ENCODE measurements at regions not wholly inside any gene's neighbourhood (a gene's known extent, or its start where the extent isn't known, plus 50 kb on each side); places are given as distances from the start of the nearest gene placed in this dataset.

DNA sequence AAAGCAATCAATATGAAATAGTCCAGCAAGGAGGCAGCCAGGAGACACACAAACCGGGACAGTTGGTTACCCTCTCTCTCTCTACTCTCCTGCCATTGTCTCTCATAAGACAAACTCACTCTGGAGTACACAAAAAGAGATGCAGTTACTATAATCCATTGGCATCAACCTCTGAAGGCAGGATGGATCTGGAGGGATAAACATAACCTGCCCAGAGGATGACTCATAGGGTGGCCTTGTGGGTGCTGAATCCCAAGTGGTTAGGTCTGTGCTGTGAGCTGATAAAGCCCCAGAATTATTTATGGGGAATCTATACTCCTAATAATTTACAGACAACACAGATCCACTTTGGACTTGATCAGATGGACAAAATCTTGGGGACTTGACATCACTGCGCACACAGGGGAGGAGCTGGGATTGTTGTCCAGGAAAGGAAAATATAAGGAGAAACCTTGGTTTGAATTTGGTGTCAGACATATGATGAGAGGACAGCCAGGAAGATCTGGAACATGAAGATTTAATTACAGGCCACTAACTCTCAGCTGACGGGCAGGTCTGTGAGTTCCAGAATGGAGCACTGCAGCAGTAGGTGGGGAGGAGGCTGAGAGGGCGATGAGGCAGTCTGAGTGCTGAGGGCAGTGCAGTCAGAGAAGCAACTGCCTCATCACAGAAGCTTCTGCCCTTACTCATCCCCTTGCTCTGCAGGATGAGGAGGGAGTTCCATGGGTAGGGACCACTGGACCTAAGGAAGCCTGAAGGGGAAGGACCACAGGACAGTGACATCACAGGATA, 113.9 kb upstream of the PRSS58 start:
- TF ChIP-seq, protein P1, sequence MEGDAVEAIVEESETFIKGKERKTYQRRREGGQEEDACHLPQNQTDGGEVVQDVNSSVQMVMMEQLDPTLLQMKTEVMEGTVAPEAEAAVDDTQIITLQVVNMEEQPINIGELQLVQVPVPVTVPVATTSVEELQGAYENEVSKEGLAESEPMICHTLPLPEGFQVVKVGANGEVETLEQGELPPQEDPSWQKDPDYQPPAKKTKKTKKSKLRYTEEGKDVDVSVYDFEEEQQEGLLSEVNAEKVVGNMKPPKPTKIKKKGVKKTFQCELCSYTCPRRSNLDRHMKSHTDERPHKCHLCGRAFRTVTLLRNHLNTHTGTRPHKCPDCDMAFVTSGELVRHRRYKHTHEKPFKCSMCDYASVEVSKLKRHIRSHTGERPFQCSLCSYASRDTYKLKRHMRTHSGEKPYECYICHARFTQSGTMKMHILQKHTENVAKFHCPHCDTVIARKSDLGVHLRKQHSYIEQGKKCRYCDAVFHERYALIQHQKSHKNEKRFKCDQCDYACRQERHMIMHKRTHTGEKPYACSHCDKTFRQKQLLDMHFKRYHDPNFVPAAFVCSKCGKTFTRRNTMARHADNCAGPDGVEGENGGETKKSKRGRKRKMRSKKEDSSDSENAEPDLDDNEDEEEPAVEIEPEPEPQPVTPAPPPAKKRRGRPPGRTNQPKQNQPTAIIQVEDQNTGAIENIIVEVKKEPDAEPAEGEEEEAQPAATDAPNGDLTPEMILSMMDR (IDR thresholded peaks at IDR 0.05) = no peak

DNA sequence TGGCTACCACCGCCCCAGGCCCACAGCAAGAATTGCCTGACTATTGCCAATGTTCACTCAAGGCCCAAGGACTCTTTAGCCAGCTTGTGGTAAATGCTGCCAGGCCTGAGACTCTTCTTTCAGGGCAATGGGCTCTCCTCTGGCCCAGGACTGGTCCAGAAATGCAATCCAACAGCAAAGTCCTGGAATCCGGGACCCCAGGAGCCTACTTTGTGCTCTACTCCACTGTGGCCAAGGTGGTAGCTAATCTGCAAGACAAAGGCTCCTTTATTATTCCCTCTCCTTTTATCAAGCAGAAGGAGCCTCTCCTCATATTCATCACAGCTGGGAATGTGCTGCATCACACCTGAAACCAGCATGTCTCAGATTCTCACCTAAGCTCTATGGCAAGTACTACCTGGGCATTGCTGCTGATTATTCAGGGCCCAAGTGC, 107.6 kb upstream of the PRSS58 start:
- TF ChIP-seq, protein P1 (IDR thresholded peaks at IDR 0.05) = no peak

DNA sequence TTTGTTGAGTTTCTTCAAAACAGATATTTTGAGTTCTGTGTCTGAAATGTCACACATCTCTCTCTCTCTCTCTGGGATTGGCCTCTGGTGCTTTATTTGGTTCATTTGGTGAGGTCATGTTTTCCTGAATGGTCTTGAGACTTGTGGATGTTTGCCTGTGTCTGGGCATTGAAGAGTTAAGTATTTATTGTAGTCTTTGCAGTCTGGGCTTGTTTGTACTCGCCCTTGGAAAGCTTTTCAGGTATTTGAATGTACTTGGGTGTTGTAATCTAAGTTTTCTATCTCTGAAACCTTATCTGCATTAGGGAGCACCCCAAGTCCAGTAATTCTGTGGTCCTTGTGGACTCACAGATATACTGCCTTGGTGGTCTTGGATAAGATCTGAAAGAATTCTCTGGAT, 106.7 kb upstream of the PRSS58 start:
- TF ChIP-seq, protein P1 (IDR thresholded peaks at IDR 0.05) = no peak

DNA sequence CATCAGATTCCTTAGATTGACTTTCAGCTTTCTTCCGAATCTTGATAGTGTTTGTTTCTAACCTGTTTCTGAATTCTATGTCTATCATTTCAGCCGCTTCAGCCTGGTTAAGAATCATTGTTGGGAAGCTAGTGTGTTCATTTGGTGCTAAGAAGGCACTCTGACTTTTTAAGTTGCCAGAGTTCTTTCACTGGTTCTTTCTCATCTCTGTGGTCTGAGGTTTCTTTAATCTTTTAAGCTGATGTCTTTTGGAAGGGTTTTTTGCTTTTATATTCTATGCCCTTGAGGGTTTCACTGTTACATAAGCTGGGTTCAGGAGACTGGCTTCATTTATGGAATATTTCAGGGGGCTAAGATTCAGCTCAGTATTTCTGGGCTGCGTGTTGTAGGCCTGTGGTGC, 104.5 kb upstream of the PRSS58 start:
- TF ChIP-seq, protein P1 (IDR thresholded peaks at IDR 0.05) = no peak

DNA sequence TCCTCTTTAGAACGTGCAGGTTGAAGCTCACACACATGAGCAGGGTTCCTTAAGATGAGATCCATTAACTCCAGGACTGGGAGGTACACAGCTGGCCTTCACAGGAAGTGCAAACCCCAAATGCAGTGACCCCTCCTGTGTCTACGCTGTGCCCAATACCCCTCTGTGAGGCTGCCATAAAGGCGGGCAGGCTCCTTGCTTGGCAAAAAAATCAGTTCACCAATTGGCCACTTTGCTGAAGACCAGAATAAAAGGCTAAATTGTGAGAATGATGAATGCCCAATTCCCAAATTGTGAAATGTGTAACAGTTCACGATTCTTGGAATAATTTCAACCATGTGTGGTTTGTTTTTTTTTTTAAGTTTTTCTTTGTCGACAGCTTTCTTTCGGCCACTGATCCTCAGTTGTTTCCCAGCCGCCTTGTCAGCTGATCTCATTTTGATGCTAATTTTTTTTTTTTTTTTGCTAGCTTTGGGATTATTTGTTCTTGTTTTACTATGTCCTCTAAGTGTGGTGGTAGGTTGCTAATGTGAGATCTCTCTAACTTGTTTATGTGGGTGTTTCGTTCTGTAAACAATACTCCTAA, 101.9 kb upstream of the PRSS58 start:
- TF ChIP-seq, protein P1 (IDR thresholded peaks at IDR 0.05) = no peak

DNA sequence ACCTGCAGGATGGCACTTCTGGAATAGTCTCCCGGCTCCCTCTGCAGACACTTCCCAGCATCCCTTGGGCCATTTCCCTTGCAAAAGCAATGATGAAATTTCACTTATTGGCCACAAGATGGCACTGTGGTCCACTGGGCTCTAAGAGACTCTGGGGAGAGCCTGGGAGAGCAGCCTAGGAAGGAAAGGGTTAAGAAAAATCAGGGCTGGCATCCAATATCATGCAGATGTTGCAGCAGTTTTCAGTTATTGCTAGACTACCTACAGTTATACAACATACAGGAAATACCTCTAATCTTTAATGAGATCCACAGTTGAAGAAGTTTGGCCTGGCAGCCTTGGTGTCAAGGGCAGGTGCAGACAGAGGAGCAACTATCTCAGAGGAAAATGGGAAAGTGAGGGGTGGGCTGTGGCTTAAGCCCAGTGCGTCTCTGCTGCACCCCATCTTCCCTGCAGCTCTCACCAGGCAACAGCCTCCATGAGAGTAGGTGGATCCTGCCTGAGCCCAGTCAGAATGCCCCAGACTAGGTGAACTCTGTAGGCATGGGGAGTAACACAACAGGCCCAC, 100.2 kb upstream of the PRSS58 start:
- TF ChIP-seq, protein P1 (IDR thresholded peaks at IDR 0.05) = peak; percentile 71

DNA sequence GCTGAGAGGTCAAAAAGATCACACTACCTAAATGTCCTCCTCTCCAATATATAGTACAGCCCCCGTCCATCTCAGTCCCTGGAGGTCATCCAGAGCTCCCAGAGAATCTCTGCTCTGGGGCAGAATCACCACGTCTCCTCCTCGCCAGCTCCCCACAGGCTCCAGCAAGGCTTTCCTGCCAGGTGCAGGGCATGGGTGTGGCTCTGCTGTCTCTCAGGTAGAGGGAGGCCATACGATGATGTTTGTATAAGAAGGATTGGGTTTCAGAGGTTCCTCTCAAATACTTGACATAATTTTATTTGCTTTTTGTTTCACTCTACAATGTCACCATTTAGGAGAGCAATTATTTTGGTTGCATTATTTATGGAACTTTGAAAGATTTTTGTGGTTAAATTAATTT, 98.3 kb upstream of the PRSS58 start:
- TF ChIP-seq, protein P1 (IDR thresholded peaks at IDR 0.05) = no peak

Data from LNCAP (cell line).